Transverse colon (tissue), 3 donors: ENCODE measurements at regions not wholly inside any gene's neighbourhood (a gene's known extent, or its start where the extent isn't known, plus 50 kb on each side); places are given as distances from the start of the nearest gene placed in this dataset.
"Not testable (repeated sequence)": the region's sequence is repeated elsewhere in the genome, so short reads cannot be mapped to it uniquely, and the experiment has no call there.

Source experiments
- CTCF ChIP-seq, 5 experiments: fragments of 200-600 bp in 3 of 5; fragments of 450-650 bp in 2 of 5; sonication (generic) in 3 of 5; IDR thresholded peaks; 1 replicate in 2 of 5; 2 replicates in 3 of 5; pipeline ENCODE4 v1.5.1; 2016 to 2017; ENCODE audit warnings: antibody characterized with exemption in 5 of 5, inconsistent platforms in 3 of 5, mild to moderate bottlenecking in 2 of 5, moderate library complexity in 1 of 5
- EP300 ChIP-seq: sonication (generic); formaldehyde crosslinking; IDR thresholded peaks from one replicate; pipeline ENCODE4 v1.6.1; 2017; ENCODE audit warnings: antibody characterized with exemption, low read depth

DNA sequence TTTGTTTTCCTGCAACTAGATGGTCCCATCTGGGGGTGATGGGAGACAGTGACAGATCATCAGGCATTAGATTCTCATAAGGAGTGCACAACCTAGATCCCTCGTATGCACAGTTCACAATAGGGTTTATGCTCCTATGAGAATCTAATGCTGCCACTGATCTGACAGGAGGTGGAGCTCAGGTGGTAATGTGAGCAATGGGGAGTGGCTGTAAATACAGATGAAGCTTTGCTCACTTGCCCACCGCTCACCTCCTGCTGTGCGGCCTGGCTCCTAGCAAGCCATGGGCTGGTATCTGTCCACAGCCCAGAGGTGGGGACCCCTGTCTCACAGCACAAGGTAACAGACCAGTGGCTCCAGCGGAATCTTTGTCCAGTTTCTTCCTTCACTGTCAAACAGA, 284.4 kb upstream of the AUTS2 start:
- TF ChIP-seq CTCF (IDR thresholded peaks at IDR 0.05); EP300: not testable (repeated sequence)
